ENCODE measurements at regions not wholly inside any gene's neighbourhood (a gene's known extent, or its start where the extent isn't known, plus 50 kb on each side); places are given as distances from the start of the nearest gene placed in this dataset.
"Not testable (repeated sequence)": the region's sequence is repeated elsewhere in the genome, so short reads cannot be mapped to it uniquely, and the experiment has no call there.

DNA sequence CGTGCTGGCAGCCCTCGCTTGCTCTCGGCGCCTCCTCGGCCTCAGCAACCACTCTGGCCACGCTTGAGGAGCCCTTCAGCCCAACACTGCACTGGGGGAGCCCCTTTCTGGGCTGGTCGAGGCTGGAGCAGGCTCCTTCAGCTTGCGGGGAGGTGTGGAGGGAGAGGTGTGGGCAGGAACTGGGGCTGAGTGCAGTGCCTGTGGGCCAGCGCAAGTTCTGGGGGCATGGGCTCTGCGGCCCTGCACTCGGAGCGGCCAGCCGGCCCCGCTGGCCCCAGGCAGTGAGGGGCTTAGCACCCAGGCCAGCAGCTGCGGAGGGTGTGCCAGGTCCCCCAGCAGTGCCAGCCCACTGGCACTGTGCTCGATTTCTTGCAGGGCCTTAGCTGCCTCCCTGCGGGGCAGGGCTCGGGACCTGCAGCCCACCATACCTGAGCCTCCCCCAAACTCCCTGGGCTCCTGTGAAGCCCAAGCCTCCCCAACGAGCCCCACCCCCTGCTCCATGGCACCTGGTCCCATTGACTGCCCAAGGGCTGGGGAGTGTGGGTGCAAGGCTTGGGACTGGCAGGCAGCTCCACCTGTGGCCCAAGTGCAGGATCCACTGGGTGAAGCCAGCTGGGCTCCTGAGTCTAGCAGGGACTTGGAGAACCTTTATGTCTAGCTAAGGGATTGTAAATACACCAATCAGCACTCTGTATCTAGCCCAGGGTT, 556.8 kb downstream of the GABRG1 start:
- no peak for FAIRE-seq
- no peak for DNase-seq (ENCODE audit: insufficient read length, low spot score)
- TF ChIP-seq POLR2A (IDR thresholded peaks at IDR 0.05; ENCODE audit: low read depth, low read length) = no peak

DNA sequence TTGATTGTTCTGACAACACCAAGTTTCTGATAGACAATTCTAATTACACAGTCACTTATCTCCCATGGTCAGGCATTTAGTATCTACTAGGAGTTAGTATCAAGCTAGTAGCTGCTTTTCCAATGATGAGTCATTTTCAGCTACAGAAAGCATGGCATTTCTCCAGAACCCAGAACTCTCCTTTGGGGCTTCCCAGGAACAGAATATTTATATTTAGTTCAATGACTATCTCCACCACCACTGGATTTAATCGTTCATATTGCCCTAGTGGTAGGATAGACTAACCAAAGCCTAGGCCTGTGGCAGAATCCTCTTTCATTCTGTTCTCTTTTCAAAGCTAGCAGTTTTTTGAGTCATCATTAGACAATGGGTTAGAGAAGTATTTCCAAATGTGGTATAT, 569.4 kb downstream of the GABRG1 start:
- TF ChIP-seq POLR2A (IDR thresholded peaks at IDR 0.05; ENCODE audit: low read depth, low read length) = no peak
- FAIRE-seq = no peak
- DNase-seq (ENCODE audit: insufficient read length, low spot score) = no peak

DNA sequence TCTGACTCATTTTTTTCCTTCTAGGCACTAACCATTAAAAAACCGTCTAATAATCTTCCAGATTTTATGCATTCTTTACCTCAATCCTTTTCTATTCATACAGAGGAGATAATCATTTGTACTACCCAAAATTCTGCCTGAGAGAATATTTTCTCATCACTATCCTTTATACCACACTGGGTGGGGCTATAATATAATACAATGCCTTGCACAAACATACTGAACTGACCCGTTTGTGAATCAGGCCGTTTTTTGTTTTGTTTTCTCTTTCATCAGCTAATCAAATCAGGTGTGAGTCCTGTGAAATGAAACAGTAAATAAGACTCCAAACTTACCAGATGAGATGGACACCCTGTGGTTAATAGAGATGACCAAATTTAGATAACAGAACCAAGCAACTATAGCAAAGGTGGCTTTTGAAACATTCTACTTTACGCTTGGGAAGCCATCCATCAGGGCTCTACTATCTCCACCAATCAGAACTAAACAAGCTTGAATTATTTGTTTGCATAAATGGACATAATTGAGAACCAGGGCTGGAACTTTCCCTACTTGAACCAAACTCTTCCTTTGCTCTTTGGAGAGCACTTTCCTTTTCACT, 573.0 kb downstream of the GABRG1 start:
- no peak for TF ChIP-seq POLR2A (IDR thresholded peaks at IDR 0.05; ENCODE audit: low read depth, low read length)
- DNase-seq (ENCODE audit: insufficient read length, low spot score) (no peak), FAIRE-seq (no peak)

DNA sequence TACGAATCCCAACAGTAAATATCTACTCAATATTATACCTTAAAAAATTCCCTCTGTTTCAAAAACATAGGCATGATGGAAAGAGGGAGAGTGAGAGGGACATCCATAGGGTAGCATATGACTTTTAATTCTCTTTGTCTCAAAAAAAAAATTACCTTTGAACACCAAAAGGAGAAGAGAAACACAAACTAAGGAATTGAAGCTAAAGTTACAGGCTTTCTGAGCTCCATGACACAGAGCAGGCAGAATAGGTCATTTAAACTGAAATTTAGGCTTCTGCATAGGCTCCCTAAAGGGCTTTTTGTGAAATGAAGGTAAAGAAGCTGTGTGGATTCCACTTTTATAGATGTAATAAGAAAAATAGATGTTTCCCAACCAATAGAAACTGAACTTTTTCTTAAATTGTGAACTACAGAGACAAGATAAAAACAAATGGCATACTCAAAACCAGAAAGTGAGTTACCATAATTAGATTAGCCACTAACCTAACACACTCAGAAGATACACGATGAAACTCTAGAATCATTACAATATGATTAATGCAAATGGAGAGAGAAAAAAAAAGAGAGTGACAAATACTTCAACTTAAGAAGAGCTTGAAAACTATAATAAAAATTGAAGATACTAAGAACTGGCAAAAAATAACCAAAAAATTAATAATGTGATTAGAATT, 584.6 kb downstream of the GABRG1 start:
- TF ChIP-seq POLR2A (IDR thresholded peaks at IDR 0.05; ENCODE audit: low read depth, low read length) = no peak
- DNase-seq (ENCODE audit: insufficient read length, low spot score) (no peak), FAIRE-seq (no peak)

DNA sequence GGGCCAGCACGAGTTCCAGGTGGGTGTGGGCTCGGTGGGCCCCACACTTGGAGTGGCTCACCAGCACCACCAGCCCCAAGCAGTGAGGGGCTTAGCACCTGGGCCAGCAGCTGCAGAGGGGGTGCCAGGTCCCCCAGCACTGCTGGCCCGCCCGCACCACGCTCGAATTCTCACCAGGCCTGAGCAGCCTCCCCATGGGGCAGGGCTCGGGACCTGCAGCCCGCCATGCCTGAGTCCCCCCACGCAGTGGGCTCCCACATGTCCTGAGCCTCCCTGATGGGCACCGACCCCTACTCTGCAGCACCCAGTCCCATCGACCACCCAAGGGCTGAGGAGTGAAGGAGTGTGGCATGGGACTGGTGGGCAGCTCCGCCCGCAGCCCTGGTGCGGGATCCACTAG, 593.4 kb downstream of the GABRG1 start:
- FAIRE-seq (no peak), DNase-seq (ENCODE audit: insufficient read length, low spot score) (no peak)
- TF ChIP-seq POLR2A (IDR thresholded peaks at IDR 0.05; ENCODE audit: low read depth, low read length) = no peak

DNA sequence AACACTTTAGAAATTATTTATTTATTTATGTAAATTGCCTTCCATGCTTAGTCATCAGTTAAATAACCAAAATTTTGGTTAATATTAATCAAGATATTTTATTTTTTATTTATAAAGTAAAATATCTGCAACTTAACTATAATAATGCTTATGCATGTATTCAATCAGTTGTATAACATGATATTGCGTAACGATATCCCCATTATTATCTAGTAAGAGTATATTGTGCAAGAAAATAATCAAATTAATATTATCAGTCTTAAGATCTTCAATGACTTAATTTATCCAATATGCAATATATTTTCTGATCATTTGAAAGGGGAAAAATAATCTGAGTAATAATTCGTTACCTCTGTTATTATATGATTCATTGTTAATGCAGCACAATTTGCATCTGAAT, 596.7 kb downstream of the GABRG1 start:
- FAIRE-seq (no peak), DNase-seq (ENCODE audit: insufficient read length, low spot score) (no peak)
- no peak for TF ChIP-seq POLR2A (IDR thresholded peaks at IDR 0.05; ENCODE audit: low read depth, low read length)

DNA sequence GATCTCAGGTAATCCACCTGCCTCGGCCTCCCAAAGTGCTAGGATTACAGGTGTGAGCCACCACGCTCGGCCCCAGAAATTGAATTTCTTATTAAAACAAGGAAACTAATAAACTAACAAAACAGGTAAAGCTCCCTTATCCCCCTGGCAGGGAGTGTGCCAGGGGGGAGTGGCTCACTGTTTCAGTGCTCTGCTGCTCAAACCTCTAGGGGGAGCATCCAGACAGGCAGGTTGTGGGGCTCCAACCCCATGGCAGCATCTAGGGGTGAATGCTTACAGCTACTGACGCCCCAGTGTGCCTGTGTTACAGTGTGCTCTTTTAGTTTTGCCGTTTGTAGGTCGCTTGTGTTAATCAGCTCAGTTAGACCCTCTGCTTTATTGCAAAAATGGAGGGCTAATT, 605.0 kb downstream of the GABRG1 start:
- DNase-seq (ENCODE audit: insufficient read length, low spot score) (no peak), FAIRE-seq (no peak)
- no peak for TF ChIP-seq POLR2A (IDR thresholded peaks at IDR 0.05; ENCODE audit: low read depth, low read length)

DNA sequence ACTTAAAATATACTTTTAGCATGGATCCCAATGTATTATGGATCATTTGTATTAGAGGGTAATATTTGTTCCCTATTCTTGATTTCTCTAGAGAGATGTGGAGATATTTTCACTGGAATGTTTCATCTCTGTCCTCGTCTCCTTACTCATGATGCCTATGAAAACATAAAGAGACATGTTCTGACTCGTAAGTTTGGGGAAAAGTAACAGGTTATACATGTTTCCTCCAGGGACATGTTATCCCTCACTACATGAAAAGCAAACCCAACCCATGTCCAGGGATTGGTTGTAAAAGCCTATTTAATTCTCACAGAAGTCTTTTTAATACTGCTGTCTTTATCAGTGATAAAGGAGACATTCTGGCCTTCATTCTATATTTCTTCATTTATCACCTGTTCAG, 621.4 kb downstream of the GABRG1 start:
- no peak for TF ChIP-seq POLR2A (IDR thresholded peaks at IDR 0.05; ENCODE audit: low read depth, low read length)
- DNase-seq (ENCODE audit: insufficient read length, low spot score) = no peak
- no peak for FAIRE-seq

DNA sequence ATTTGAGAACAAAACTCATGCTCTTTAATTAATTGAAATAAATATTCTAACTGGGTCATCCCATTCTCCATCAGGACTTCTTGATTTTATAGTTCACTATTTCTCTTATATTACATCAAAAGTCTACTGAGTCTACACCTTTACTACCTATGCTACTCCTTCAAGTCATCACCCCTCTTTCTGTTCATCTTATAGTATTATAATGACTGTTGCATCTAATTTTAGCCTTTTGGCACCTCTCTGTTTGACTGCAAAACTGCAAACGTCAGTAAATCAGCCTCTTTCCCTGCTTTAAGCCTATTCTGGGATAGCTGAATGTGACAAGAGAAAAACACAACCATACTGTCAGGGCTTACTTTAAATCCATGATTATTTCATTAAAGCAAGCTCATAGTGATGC, 639.1 kb downstream of the GABRG1 start:
- TF ChIP-seq POLR2A (IDR thresholded peaks at IDR 0.05; ENCODE audit: low read depth, low read length) = no peak
- no peak for DNase-seq (ENCODE audit: insufficient read length, low spot score)
- FAIRE-seq = no peak

DNA sequence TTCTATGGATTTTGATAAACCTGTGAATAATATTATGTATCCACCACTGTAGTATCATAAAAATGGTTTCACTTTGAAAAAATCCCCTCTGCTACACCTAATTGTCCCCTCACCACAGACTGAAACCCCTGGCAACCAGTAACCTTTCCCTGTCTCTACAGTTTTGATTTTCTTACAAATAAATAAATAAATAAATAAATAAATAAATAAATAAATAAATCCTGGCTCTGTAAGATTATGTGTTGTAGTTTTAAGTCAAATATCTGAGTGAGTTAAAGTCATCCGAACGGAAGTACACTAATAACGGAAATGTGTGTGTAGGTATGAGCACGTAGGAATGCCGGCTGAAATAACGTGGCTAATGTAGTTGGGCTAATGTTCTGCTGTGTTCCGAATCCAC, 641.5 kb downstream of the GABRG1 start:
- TF ChIP-seq POLR2A (IDR thresholded peaks at IDR 0.05; ENCODE audit: low read depth, low read length) = no peak
- FAIRE-seq (no peak), DNase-seq (ENCODE audit: insufficient read length, low spot score) (no peak)

DNA sequence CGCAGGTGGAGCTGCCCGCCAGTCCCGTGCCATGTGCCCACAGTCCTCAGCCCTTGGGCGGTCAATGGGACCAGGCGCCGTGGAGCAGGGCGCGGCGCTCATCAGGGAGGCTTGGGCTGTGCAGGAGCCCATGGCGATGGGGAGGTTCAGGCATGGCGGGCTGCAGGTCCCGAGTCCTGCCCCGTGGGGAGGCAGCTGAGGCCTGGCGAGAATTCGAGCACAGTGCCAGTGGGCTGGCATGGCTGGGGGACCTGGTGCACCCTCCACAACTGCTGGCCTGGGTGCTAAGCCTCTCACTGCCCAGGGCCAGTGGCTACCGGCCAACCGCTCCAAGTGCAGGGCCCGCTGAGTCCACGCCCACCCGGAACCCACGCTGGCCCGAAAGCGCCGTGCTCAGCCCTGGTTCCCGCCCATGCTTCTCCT, 646.5 kb downstream of the GABRG1 start:
- DNase-seq (ENCODE audit: insufficient read length, low spot score) (no peak), FAIRE-seq (no peak)
- TF ChIP-seq POLR2A (IDR thresholded peaks at IDR 0.05; ENCODE audit: low read depth, low read length) = no peak

DNA sequence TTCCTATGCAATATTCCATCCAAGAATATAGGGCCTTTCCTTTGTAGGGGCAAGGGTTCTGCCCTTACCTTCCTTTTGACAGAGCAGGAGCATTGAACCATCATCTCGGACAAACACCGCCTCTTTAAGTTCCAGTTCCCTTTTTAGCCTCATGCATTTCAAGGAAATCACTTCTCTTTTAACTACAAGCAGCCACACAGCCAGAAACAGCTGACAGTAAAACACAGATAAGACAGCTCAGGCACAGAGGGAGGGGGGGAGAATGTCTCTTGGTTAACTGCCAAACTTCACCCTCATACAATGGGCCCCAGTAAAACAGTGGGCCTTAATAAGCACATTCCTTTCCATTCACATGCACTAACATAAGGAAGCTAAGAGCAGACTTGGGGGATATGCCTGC, 648.3 kb downstream of the GABRG1 start:
- no peak for TF ChIP-seq POLR2A (IDR thresholded peaks at IDR 0.05; ENCODE audit: low read depth, low read length)
- no peak for FAIRE-seq
- no peak for DNase-seq (ENCODE audit: insufficient read length, low spot score)

DNA sequence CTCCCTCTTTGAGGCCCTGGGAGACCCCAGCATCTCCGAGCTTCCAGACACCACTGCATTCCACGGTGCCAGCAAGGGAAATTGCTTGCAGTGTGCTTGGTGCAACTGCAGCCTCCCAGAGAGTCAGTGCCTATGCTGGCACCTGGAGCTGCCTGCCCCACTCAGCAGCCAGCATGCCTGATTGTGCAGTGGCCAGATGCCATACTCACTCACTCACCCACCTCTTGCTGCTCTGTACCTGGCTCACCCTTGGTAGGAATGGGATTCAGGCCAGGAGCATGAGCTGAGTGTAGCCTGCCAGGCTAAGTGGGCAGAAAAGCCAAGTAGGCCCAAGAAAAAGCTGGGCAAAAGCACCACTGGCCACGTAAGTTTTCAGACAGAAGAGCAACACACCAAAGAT, 651.4 kb downstream of the GABRG1 start:
- DNase-seq (ENCODE audit: insufficient read length, low spot score) (no peak), FAIRE-seq (no peak)
- no peak for TF ChIP-seq POLR2A (IDR thresholded peaks at IDR 0.05; ENCODE audit: low read depth, low read length)

DNA sequence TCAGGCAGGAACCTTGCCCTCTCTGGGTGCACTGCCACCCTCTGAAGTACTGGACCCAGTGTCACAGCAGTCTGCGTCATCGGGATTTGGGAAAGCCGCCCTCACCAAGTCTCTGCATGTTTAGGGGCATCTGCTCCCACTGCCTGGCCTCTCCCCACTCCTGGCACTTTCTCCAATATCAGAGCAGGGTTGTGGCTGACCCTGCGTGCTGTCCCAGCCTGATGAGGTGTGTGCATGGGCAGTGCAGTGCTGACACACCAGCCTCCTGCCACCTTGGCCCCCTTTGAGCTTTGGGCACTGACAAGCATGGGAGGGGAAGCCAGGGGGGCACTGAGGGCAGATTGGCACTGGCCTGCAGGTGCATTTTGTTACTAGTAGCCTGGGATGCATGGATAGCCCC, 652.5 kb downstream of the GABRG1 start:
- TF ChIP-seq POLR2A (IDR thresholded peaks at IDR 0.05; ENCODE audit: low read depth, low read length) = no peak
- FAIRE-seq = no peak
- no peak for DNase-seq (ENCODE audit: insufficient read length, low spot score)

DNA sequence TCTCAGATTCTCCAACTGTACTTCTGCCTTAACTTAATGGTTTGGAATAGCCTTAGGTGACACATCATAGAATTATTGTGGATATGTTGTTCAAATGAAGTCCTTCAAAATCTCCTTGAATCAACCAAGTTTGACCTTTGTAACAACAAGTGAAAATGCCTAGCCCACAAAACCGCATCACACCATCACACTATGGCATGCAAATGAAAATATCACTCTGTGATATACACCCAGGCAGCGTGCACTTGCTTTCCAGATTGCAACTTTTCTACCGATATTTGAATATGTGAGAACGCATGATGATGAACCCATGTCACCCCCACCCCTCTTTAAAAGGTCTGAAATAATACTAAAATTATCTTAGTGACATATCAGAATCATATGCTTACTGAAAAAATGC, 656.7 kb downstream of the GABRG1 start:
- DNase-seq (ENCODE audit: insufficient read length, low spot score) = no peak
- TF ChIP-seq POLR2A (IDR thresholded peaks at IDR 0.05; ENCODE audit: low read depth, low read length) = no peak
- no peak for FAIRE-seq

DNA sequence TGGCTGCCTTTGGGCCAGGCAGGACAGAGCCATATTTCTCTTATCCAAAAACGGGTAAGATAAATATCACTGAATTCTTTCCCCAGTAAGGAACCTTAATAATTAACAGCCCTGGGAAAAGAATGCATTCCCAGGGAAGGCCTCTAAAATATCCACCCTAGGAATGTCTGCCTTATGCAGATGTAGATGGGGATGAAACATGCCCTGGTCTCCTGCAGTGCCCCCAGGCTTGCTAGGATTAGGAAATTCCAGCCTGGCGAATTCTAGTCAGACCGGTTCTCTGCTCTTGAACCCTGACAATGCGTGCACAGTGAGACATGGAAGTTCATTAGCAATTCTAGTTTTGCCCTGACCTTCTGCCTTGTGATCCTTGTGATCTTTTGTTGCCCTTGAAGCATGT, 663.7 kb downstream of the GABRG1 start:
- not testable (repeated sequence) for DNase-seq (ENCODE audit: insufficient read length, low spot score); FAIRE-seq

All from H54 (cell line).